GM21367 (cell line): ENCODE measurements at regions not wholly inside any gene's neighbourhood (a gene's known extent, or its start where the extent isn't known, plus 50 kb on each side); places are given as distances from the start of the nearest gene placed in this dataset.
"Not testable (repeated sequence)": the region's sequence is repeated elsewhere in the genome, so short reads cannot be mapped to it uniquely, and the experiment has no call there.

Experiments used
- ATAC-seq: cut with Tn5 transposase; IDR thresholded peaks from one replicate; pipeline ENCODE4 v1.9.1; 2021; ENCODE audit not compliant: unreplicated experiment

DNA sequence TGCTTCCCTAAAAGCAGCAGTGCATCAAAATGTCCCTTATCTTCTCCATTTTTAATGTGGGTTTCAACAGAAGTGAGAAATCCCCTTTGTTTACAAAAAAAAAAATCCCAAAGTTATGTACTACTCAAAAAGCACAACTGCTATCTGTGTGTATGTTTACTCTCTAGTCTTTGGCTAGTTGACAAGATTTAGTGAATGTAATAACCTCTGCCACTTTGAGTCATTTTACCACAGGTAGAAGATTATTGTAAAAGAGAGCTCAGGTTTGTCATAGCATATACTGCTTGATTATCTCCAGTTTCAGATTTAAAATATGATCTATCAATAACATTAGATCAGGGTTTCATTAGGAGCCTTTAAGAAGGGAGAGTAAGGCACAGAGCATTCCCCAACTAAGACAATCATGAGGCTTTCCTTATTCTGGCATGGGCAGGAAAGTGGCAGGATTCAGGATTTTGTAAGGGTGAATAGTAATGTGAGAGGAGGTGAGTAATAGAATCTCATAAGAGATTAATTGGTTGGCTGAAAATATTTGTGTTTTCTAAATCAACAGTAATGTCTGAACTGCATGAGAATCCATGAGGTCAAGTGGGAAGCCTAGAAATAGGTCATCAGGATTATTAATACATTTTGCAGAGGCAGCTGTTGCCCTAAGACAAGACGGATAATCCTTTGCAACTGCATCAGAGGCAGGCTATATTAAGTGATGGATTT, 1780.3 kb upstream of the LRRTM1 start:
- ATAC-seq, result no peak

DNA sequence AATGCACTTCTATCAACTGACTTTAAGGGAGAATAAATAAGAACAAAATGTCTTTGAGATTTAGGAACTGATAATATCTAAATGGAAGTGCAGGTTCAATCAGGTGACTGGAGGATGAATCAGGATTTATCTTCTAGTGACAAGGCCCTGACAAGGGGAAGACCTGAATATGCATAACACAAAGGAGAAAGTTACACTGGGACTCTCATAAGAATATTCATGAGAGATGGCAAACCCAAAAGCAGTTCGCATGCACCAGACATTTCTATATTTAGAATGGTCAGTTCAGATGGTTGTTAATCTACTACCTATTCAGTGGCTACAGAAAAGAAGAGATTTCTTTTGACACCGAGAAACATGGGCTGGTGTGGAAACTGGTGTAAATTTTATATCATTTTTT, 1771.3 kb upstream of the LRRTM1 start:
- no peak for ATAC-seq

DNA sequence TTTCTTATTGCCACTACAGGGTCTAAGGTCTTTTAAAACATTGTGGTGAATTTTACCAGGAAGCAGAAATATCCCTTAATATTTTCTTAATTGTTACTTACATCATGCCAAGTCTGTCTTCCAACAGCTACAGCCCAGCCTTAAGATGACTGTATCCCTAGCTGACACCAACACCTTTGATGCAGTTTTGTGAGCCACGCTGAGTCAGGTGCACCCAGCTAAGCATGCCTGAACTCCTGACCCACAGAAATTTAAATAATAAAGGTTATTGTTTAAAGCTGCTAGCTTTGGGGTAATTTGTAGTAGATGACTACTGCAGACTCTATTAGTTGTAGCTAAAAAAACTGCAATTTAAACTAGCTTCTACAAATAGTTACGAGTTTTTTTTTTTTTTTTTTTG, 1757.9 kb upstream of the LRRTM1 start:
- no peak for ATAC-seq

DNA sequence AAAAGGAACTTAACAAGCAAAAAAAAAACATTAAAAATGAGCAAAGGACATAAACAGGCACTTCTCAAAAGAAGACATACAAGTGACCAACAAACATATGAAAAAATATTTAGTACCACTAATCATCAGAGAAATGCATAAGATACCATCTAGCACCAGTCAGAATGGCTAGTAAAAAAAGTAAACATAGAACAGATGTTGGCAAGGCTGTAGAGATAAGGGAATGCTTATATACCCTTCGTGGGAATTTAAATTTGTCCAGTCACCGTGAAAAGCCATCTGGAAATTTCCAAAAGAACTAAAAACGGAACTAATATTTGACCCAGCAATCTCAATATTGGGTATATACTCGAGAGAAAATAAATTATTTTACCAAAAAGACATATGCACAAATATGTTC, 1751.3 kb upstream of the LRRTM1 start:
- ATAC-seq, result no peak

DNA sequence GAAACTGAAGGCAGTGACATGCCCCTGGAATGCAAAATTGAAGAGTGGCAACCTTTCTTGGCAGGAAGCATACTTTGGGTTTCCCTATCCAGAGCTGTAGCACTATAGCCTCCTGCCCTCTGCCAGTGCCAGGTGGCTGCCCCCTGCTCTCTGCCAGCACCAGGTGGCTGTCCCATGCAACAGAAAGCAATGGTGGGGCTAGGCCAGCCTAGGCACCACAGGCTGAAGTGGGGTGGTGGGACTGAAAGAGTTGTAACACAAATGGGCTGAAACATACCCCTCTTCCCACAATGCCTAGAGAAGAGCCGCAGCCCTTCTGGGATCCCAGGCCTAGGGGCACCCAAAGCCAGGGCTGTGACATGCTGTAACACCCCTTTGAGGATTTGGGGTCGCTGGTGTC, 1739.3 kb upstream of the LRRTM1 start:
- ATAC-seq, result no peak

DNA sequence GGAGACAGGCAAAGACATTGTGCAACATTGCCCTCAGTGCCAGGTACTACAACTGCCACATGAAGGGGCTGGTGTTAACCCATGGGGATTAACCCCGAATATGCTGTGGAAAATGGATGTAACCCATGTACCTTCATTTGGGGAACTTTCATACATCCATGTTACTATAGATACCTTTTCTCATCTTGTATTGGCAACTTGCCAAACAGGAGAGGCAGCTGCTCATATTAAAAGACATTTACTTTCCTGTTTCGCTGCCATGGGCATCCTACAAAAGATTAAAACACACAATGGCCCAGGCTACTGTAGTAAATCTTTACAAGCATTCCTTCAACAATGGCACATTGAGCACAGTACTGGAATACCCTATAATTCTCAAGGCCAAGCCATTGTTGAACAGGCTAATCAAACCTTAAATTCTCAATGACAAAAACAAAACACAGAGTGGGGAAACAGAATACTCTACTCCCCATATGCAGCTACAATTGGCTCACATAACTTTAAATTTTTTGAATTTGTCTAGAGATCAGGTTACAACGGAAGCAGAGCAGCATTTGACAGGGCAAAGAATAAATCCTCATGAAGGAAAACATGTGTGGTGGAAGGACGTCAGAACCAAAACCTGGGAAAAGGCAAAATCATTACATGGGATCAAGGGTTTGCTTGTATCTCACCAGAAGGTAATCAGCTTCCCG, 1723.5 kb upstream of the LRRTM1 start:
- no peak for ATAC-seq

DNA sequence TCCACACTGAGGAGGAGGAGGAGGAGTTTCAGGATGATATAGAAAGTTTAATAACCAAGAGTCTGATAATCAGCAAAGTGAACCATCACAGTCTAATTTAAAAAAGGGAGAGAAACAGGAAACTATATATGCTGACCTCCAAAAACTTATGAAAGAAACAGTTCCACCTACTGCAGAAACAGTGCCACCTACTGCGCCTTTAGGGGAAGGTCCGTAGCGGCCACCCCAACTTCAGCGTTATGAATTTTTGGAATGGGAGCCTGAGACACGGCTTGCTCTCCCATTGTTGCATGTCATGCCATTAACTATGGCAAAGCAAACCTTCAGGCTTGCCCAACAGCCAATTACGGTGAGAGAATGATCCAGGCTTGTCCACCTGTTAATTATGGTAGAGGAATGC, 1719.2 kb upstream of the LRRTM1 start:
- no peak for ATAC-seq

DNA sequence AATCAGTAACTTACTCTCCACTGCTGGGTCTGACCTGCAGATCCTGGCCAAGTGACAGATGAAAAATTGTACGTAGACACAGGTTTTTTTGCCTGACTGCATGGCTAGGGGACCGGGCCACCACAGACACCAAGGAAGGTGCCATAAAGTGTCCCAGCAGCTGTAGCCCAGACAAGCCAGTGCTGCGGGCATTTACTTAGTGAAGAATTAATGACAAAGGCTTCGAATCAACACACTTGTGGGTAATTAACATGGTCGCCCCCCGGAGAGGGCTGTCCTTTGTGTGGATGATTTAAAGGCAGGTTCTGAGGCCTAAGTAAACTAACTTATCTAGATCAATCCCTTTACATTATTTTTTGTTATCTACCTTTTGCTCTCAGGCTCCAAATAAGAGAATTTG, 1709.1 kb upstream of the LRRTM1 start:
- ATAC-seq, result no peak

DNA sequence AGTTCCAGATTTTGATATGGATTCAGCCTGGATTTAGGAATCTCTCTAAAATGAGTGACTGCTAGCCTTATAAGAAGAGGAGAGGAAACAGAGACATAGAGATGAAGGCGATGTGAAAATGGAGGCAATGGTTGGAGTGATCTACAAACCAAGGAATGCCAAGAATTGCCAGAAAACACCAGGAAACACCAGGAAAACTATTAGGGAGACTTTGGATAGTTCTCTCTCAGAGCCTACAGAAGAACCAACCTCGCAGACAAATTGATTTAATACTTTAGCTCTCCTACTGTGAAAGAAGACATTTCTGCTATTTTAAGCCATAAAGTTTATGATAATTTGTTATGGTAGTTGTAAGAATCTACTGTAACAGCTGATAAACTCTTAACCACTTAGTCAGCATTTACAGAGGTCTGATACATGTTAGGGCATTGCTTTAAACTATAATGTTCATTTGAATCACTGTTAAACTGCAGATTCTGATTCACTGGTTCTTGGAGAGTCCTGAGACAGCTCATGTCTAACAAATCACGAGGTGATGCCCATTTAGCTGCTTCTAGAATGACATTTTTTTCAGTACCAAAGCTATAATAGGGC, 1702.6 kb upstream of the LRRTM1 start:
- ATAC-seq, result no peak

DNA sequence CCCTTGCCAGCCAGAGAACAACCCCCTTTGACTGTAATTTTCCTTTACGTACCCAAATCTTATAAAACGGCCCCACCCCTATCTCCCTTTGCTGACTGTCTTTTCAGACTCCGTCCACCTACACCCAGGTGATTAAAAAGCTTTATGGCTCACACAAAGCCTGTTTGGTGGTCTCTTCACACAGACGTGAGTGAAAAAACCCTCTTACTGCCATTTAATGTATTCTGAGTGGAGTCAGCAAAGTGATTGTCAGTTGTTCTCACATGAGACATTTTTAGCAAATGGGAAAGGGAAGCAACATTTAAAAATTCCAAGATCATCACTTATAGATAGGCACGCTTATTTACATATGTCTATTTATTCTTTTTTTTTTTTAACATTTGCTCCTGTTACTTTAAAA, 1701.3 kb upstream of the LRRTM1 start:
- ATAC-seq, result not testable (repeated sequence)

DNA sequence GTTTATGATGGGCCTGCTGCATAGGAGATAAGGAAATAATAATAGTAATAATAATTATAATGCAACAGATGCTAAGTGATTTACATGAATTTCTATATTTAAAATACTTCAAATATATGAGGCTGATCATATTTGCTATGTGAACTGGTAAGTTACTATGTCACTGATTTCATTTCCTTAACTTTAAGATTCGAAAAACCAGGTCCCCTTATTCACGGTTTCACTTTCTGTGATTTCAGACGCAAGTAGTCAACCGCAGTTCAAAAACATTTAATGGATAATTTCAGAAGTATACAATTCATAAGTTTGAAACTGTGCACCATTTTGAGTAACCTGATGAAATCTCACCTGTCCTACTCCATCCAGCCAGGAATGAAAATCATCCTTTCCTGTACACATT, 1697.1 kb upstream of the LRRTM1 start:
- no peak for ATAC-seq

DNA sequence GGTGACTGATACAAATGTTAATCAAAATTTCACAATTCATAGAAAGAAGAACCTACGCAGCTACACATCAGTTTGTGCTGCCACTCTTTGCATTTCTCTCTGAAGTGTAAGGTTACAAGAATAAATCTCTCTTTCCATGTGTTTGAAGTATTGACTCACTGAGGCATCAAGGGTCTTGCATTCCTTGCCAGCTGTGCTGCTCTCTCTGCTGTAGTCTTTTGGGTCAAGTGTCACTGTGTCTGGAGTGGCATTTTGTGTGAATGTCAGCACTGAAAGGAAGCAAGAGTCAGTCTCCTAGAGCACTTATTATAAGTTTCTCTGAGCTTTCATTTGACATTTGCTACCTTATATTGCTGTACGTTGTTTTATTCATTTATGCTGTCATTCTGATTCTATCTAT, 1696.1 kb upstream of the LRRTM1 start:
- no peak for ATAC-seq

DNA sequence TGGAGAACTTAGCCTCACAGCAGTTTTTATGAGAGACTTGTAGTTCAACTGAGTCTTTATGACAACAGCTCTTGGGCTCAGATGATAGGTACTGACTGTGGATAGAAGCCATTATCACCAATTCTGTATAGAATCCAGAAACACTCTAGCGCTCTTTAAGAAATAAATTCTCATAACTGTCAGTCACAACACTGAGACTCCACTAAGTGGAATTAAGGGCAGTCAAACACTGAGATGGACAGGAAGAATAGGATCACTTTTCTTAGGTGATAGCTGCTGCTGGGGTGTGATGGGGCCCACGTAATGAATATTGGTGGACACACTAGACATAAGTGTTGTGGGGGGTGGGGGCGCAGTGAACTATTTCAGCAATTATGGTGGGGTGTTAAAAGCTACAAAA, 1691.8 kb upstream of the LRRTM1 start:
- ATAC-seq, result no peak

DNA sequence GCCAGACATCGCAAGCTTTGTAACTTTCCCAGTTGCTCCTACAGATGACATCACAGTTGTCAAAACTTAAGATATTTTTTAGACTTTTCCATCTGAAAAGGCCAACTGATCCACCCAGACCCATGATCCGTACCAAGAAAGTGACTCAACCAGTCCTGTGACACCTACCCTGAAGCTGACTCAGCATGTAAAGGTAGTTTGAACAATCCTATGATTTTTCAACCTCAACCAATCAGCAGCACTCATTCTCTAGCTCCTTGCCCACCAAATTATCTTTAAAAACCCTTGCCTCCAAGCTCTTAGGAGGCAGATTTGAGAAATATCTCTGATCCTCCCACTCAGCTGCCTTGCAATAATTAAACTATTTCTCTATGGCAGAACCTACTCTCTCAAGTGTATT, 1686.7 kb upstream of the LRRTM1 start:
- ATAC-seq, result no peak

DNA sequence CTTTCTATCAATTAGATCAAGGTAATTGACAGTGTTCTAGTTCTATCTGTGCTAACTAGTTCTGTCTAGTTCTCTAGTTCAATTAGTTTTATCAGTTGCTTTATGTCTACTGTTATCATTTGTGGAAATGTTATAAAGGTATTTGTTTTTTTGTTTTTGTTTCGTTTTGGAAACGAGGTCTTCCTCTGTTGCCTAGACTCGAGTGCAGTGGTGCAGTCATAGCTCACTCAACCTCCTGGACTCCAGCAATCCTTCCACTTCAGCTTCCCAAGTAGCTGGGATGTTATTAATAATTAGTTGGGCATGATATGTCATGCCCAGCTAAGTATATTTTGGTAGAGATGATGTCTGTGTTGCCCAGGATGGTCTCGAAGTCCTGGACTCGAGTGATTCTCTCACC, 1682.8 kb upstream of the LRRTM1 start:
- ATAC-seq, result no peak

DNA sequence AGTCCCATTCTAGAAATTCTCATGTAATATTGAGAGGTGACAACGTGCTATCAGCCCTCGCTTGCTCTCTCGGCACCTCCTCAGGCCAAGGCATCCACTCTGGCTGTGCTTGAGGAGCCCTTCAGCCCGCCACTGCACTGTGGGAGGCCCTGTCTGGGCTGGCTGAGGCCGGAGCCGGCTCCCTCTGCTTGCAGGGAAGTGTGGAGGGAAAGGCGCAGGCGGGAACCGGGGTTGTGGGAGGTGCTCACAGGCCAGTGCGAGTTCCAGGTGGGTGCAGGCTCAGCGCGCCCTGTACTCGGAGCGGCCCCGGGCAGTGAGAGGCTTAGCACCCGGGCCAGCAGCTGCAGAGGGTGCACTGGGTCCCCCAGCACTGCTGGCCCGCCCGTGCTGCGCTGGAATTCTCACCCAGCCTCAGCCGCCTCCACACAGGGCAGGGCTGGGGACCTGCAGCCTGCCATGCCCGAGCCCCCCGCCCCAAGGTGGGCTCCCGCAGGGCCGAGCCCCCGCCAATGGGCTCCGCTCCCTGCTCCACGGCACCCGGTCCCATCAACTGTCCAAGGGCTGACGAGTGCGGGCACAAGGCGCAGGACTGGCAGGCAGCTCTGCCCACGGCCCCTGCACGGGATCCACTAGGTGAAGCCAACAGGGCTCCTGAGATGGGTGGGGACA, 1680.6 kb upstream of the LRRTM1 start:
- ATAC-seq, result no peak

DNA sequence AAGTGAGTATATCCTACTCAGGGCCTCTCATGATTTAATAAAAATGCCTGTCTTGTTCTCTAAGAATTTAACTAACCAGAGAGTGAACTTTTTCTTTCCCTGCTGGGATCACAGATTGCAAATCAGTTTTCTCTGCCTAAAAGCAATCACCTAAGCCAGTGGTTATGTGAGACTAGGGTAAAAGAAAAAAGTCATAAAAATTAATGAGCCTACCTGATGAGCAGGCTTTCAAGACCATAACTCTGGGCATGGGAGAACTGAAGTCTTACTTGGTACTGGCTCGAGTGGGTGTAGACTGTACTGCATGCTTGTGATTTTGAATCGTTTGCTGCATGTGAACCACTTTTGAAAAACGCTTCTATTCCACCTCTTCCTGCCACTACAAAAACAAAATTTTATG, 1677.0 kb upstream of the LRRTM1 start:
- no peak for ATAC-seq

DNA sequence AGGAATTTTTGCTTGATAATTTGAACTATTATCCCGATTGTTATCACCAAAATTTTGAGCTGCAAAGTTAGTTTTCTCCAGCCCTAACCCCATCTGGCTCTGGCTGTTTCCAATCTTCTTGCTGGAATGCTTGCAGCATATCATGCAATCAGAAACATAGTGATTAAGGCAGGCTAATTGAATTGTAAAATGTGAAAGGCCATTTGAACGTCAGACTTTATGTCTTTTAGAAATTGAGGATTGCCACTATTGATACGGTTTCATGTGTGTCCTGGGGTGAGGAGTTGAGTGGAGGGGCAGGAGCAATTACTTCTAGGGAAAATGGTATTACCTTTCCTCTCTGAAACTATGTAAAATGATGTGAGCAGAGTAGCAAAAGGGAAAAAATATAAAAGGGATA, 1674.5 kb upstream of the LRRTM1 start:
- ATAC-seq, result no peak

DNA sequence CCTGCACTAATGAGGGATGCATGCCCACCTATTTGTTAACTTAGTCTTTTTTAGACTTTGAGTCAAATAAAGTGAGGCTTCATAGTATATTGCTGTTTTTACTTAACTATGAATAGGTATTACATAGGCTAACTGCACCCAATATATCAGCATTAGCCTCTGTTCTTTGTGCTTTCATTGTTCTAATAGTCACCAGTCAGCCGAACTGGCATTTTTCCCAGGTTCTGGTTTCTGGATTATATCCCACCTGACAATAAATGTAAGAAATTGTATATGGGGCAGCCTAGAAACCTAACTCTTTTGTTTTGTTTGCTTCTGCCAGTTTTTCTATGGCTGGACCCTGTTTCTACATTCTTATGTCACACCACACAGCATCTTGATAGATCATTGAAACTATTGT, 1672.4 kb upstream of the LRRTM1 start:
- no peak for ATAC-seq

DNA sequence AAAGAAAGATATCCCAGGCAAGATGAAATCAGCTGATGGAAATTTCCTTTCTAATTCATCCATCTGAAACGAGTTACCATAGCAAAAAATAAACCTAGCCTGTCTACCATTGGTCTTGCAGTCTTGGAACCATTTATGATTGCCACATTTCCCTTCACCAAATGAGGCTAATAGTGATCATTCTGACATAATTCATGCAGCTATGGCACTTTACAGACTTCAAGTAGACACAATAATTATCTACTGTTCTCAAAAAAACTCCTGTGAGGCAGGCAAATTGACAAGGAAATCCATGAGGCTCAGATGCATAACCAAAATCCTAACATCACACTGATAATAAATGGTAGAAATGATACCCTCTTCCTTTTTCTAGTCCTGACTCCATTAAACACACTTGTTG, 1669.7 kb upstream of the LRRTM1 start:
- ATAC-seq, result no peak

DNA sequence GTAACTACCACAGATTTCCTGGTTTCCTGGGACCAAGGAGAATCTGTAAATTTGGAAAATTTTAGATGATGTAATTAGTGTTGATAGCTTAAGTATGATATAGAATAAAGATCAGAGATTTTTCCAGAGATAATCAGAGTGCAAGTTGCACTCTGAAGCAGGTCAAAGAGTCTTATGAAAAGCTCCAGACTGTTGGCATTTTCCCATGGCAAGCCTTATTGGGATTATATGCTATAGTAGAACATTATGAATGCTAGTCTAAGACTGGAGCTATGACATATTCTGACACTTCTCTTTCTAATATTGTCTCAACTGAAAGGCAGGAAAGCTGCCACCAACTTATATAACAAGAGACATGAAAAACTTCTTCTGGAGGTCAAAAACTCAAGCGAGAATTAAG, 1638.3 kb upstream of the LRRTM1 start:
- ATAC-seq, result no peak

DNA sequence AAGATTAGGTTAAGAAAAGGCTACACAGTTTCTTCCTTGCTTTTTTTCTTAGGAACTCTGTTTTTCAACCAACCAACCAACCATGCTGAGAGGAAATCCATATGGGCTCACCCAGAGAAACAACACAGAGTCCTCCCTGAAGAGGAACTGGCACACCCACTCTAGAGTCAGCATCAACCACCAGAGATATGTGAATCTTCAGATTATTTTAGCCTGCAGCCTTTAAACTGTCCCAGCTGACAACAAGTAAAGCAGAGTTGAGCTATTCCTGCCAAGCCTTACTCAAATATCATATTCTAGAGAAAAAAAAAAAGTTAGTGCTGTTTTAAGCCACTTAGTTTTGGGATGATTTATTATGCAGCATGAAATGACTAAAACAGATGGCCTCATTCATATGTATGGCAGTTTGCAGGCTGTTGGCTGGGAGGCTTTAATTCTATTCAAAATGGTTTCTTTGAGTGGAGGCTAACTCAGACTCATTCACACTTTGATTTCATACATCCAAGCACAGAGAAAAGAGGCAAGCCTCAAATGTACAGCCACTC, 1637.7 kb upstream of the LRRTM1 start:
- ATAC-seq, result no peak
